Gastroesophageal sphincter (tissue), 4 donors: ENCODE measurements at regions not wholly inside any gene's neighbourhood (a gene's known extent, or its start where the extent isn't known, plus 50 kb on each side); places are given as distances from the start of the nearest gene placed in this dataset.

Experiments
- ATAC-seq: fragments of 150-250 bp; one replicate; pipeline ENCODE4 v1.9.1; 2016; ENCODE audit warnings: mild to moderate bottlenecking, moderate library complexity
- H3K27ac ChIP-seq, 4 donors: fragments of 200-600 bp; sonication (generic) in 3 of 4; 1 replicate in 3 of 4; 2 replicates in 1 of 4; pipeline ENCODE4 v1.5.1; 2016 to 2019
- H3K27me3 ChIP-seq: fragments of 200-600 bp; sonication (generic); one replicate; pipeline ENCODE4 v1.5.1; 2019
- H3K36me3 ChIP-seq, 2 donors: fragments of 200-600 bp; sonication (generic); one replicate each; pipeline ENCODE4 v1.5.1; 2019; ENCODE audit warnings: control low read depth in 1 of 2
- H3K4me1 ChIP-seq, 3 donors: fragments of 200-600 bp; sonication (generic); 1 replicate in 2 of 3; 2 replicates in 1 of 3; pipeline ENCODE4 v1.5.1; 2016 to 2019; ENCODE audit warnings: control low read depth in 2 of 3
- H3K4me3 ChIP-seq, 2 donors: fragments of 200-600 bp; sonication (generic); one replicate each; pipeline ENCODE4 v1.5.1; 2019; ENCODE audit warnings: mild to moderate bottlenecking in 1 of 2, moderate library complexity in 1 of 2
- H3K9me3 ChIP-seq, 3 donors: fragments of 200-600 bp; sonication (generic); one replicate each; pipeline ENCODE4 v1.5.1; 2017 to 2019; ENCODE audit warnings: control low read depth in 2 of 3
- EP300 ChIP-seq: sonication (generic); formaldehyde crosslinking; IDR thresholded peaks from one replicate; pipeline ENCODE4 v1.6.1; 2017; ENCODE audit warnings: antibody characterized with exemption, mild to moderate bottlenecking
- POLR2A ChIP-seq, 2 donors: fragments of 450-650 bp; IDR thresholded peaks; one replicate each; pipeline ENCODE4 v1.6.1; 2017; ENCODE audit warnings: antibody characterized with exemption in 2 of 2, mild to moderate bottlenecking in 2 of 2, moderate library complexity in 1 of 2
- POLR2AphosphoS5 ChIP-seq: sonication (generic); formaldehyde crosslinking; IDR thresholded peaks from one replicate; pipeline ENCODE4 v1.6.1; 2017; ENCODE audit warnings: antibody characterized with exemption
- WGBS, 2 donors: methylation state at CpG; one replicate each; pipeline ENCODE4 v1.1.5; 2018; ENCODE audit warnings: low coverage in 1 of 2; 5-methylcytosine and 5-hydroxymethylcytosine counted together
- TF ChIP-seq, protein P1 (sequence below), 4 experiments: fragments of 200-600 bp in 2 of 4; fragments of 450-650 bp in 2 of 4; sonication (generic) in 1 of 4; IDR thresholded peaks; one replicate each; pipeline ENCODE4 v1.5.1; 2017 to 2019; ENCODE audit warnings: antibody characterized with exemption in 4 of 4, mild to moderate bottlenecking in 2 of 4, moderate library complexity in 2 of 4

DNA sequence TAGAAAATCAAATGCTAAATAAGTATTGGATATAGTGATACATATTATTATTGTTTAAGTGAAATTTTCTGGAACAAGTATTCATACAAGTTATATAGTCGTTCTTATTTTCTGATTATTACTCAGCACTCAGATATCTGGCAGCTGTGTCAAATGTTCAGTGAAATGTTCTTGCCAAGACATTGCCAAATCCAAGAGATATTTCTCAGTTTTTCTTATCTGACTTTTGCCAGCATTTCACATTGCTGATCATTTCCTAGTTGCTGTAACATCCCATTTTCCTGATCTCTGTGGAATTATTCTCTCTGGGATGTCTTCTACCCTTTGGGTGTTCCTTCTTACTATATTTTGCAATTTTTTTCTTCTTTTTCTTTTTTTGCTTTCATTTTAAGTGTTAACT, 262.3 kb downstream of the KIF2B start:
- no peak overlapping the region for H3K4me3 ChIP-seq
- WGBS, 2 donors: 33 to 50% methylated on average over 1 of the region's 1 CpG
- no peak for TF ChIP-seq POLR2A (IDR thresholded peaks at IDR 0.05)
- TF ChIP-seq, protein P1, sequence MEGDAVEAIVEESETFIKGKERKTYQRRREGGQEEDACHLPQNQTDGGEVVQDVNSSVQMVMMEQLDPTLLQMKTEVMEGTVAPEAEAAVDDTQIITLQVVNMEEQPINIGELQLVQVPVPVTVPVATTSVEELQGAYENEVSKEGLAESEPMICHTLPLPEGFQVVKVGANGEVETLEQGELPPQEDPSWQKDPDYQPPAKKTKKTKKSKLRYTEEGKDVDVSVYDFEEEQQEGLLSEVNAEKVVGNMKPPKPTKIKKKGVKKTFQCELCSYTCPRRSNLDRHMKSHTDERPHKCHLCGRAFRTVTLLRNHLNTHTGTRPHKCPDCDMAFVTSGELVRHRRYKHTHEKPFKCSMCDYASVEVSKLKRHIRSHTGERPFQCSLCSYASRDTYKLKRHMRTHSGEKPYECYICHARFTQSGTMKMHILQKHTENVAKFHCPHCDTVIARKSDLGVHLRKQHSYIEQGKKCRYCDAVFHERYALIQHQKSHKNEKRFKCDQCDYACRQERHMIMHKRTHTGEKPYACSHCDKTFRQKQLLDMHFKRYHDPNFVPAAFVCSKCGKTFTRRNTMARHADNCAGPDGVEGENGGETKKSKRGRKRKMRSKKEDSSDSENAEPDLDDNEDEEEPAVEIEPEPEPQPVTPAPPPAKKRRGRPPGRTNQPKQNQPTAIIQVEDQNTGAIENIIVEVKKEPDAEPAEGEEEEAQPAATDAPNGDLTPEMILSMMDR (IDR thresholded peaks at IDR 0.05): no peak
- no peak for TF ChIP-seq EP300
- no peak for TF ChIP-seq POLR2AphosphoS5
- H3K27me3 ChIP-seq: no peaks in the 10 kb centered on the region
- ATAC-seq: no peak
- no peaks in the 10 kb centered on the region for H3K36me3 ChIP-seq
- peaks cover 0 to 5% (median 0%) of the 10 kb centered on the region in 3 donors for H3K9me3 ChIP-seq
- no peak overlapping the region for H3K27ac ChIP-seq
- no peaks in the 10 kb centered on the region for H3K4me1 ChIP-seq

- H3K4me3 ChIP-seq: no peak overlapping the region
- H3K4me1 ChIP-seq: no peaks in the 10 kb centered on the region
- peaks cover 0 to 5% (median 0%) of the 10 kb centered on the region in 3 donors for H3K9me3 ChIP-seq
- ATAC-seq: no peak
- TF ChIP-seq EP300 (no peak), POLR2AphosphoS5 (no peak), POLR2A (IDR thresholded peaks at IDR 0.05) (no peak)
- TF ChIP-seq, protein P1 (IDR thresholded peaks at IDR 0.05): no peak
- H3K36me3 ChIP-seq: no peaks in the 10 kb centered on the region
- 0 to 40% methylated on average over 1 to 2 of the region's 5 CpGs for WGBS, 2 donors
- H3K27me3 ChIP-seq: no peaks in the 10 kb centered on the region
- no peak overlapping the region for H3K27ac ChIP-seq
Observed at GRCh38 chr17:54085934-54086333, 263.2 kb downstream of the KIF2B start.

DNA sequence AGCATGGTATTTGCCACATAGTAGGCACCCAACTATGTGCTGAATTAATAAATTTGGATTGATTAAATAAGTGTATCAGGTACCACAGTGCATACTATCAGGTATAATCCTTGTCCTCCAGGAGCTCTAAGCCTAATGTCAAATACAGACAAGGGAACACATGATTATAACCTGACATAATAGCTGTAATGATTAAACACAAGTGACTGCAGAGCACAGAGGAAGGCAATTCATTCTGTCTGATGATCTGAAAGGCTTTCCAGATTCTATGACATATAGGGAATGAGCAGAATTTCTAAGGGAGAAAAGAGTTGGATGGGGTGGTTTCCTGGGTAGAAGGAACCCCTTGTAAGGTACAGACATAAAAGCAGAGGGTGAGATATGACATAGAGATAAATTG, 273.5 kb downstream of the KIF2B start:
- H3K27me3 ChIP-seq: no peaks in the 10 kb centered on the region
- no peaks in the 10 kb centered on the region for H3K36me3 ChIP-seq
- H3K27ac ChIP-seq: no peak overlapping the region
- H3K4me3 ChIP-seq: no peak overlapping the region
- no peaks in the 10 kb centered on the region for H3K4me1 ChIP-seq
- H3K9me3 ChIP-seq: no peaks in the 10 kb centered on the region
- no peak for TF ChIP-seq POLR2AphosphoS5
- no peak for TF ChIP-seq EP300
- no peak for TF ChIP-seq POLR2A (IDR thresholded peaks at IDR 0.05)
- TF ChIP-seq, protein P1 (IDR thresholded peaks at IDR 0.05): no peak
- no peak for ATAC-seq

GRCh38 chr17:54099221-54099620, 276.5 kb downstream of the KIF2B start:
- TF ChIP-seq, protein P1 (IDR thresholded peaks at IDR 0.05): no peak
- no peak for TF ChIP-seq POLR2A (IDR thresholded peaks at IDR 0.05)
- TF ChIP-seq POLR2AphosphoS5: no peak
- no peak for TF ChIP-seq EP300
- Histone ChIP-seq H3K27me3 (no peaks in the 10 kb centered on the region), H3K4me1 (no peaks in the 10 kb centered on the region), H3K27ac (no peak overlapping the region), H3K4me3 (no peak overlapping the region), H3K36me3 (no peaks in the 10 kb centered on the region), H3K9me3 (peaks cover 0 to 25% (median 0%) of the 10 kb centered on the region in 3 donors)
- ATAC-seq: no peak

- Histone ChIP-seq H3K27ac (no peak overlapping the region), H3K36me3 (no peaks in the 10 kb centered on the region), H3K4me1 (no peaks in the 10 kb centered on the region), H3K27me3 (no peaks in the 10 kb centered on the region), H3K9me3 (peaks cover 0 to 34% (median 0%) of the 10 kb centered on the region in 3 donors), H3K4me3 (no peak overlapping the region)
- no CpG with 5 or more reads among the region's 1 CpG for WGBS, 2 donors
- no peak for ATAC-seq
- no peak for TF ChIP-seq POLR2AphosphoS5
Observed at GRCh38 chr17:54102246-54102645, 279.5 kb downstream of the KIF2B start.

DNA sequence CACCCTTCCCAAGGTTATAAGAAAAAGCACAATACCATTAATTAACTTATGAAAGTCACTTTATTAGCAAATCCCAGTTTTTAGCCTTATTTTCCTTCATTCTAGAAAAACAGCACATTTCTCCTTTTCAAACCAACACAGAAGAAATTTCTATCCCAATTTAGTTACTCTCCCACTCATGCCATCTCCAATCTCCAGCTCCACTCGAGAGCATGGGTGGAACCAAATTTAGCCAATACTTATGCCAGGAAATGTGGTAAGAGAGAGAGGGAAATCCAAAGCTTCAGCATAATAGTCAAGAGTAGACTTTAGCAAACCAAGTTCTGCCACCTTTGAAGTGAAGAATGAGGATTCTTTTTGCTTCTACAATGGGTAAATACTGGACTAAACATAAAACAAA, 288.8 kb downstream of the KIF2B start:
- no peak for TF ChIP-seq POLR2A (IDR thresholded peaks at IDR 0.05)
- 25 to 40% methylated on average over 1 of the region's 1 CpG for WGBS, 2 donors
- Histone ChIP-seq H3K27ac (no peak overlapping the region), H3K36me3 (no peaks in the 10 kb centered on the region), H3K4me1 (no peaks in the 10 kb centered on the region), H3K27me3 (no peaks in the 10 kb centered on the region), H3K9me3 (no peaks in the 10 kb centered on the region), H3K4me3 (no peak overlapping the region)
- ATAC-seq: no peak
